IMR-90 (cell line): ENCODE measurements at regions not wholly inside any gene's neighbourhood (a gene's known extent, or its start where the extent isn't known, plus 50 kb on each side); places are given as distances from the start of the nearest gene placed in this dataset.

Experiments
- ATAC-seq: fragments of 200-7000 bp; cut with Tn5 transposase; 2 replicates; pipeline ENCODE4 v1.9.1; 2020; ENCODE audit warnings: low read depth, mild to moderate bottlenecking, moderate library complexity
- BruUV-seq: library from RNA; stranded (reverse); fragments of 400-500 nt; replicated peaks from 2 replicates; lab custom pipeline; 2021; lab: Mats Ljungman, UMichigan
- CTCF ChIA-PET: fragments of 300-600 bp; formaldehyde crosslinking; extraction: SDS; loops from one replicate; lab custom pipeline; 2021; ENCODE audit warnings: antibody characterized with exemption; lab: Yijun Ruan, JAX
- POLR2A ChIA-PET: fragments of 300-600 bp; sonication (Branson Sonifier 250); formaldehyde crosslinking; loops from one replicate; lab custom pipeline; 2022; ENCODE audit warnings: antibody characterized with exemption; ENCODE audit not compliant: unreplicated experiment; lab: Charles Lee
- DNase-seq: peaks from one replicate; pipeline ENCODE4 v3.0.0; 2013
- H2AFZ ChIP-seq: replicated peaks from 2 replicates; pipeline ENCODE3; 2013; ENCODE audit warnings: low read length, mild to moderate bottlenecking; ENCODE audit not compliant: poor library complexity
- H2AK5ac ChIP-seq: 2 replicates; pipeline ENCODE4 v1.6.1; 2013; ENCODE audit warnings: low read depth, low read length, inconsistent platforms
- H2AK9ac ChIP-seq: replicated peaks from 2 replicates; pipeline ENCODE3; 2013; ENCODE audit warnings: mild to moderate bottlenecking, low read depth, low read length, moderate library complexity; ENCODE audit not compliant: poor library complexity
- H2BK120ac ChIP-seq: 2 replicates; pipeline ENCODE4 v1.6.1; 2013; ENCODE audit warnings: low read depth, low read length, inconsistent platforms
- H2BK15ac ChIP-seq: 3 replicates; pipeline ENCODE4 v1.6.1; 2013; ENCODE audit warnings: low read depth, low read length, inconsistent platforms
- H2BK20ac ChIP-seq: 2 replicates; pipeline ENCODE4 v1.6.1; 2013; ENCODE audit warnings: low read depth, mild to moderate bottlenecking, inconsistent platforms, low read length, moderate library complexity
- H2BK5ac ChIP-seq: 2 replicates; pipeline ENCODE4 v1.6.1; 2013; ENCODE audit warnings: mild to moderate bottlenecking, low read depth, low read length, inconsistent platforms; ENCODE audit not compliant: poor library complexity, severe bottlenecking
- H3K14ac ChIP-seq: replicated peaks from 2 replicates; pipeline ENCODE4 v1.6.1; 2013; ENCODE audit warnings: low read depth, low read length, inconsistent platforms
- H3K18ac ChIP-seq: 2 replicates; pipeline ENCODE4 v1.6.1; 2013; ENCODE audit warnings: low read depth, low read length, control low read depth
- H3K23ac ChIP-seq: 2 replicates; pipeline ENCODE4 v1.6.1; 2013; ENCODE audit warnings: low read depth, low read length, inconsistent platforms
- H3K27ac ChIP-seq: 2 replicates; pipeline ENCODE4 v1.5.1; 2013; ENCODE audit warnings: mild to moderate bottlenecking, control low read depth, low read length; ENCODE audit not compliant: insufficient read depth
- H3K27me3 ChIP-seq: 2 replicates; pipeline ENCODE4 v1.6.1; 2013; ENCODE audit warnings: low read length; ENCODE audit not compliant: control insufficient read depth, insufficient read depth
- H3K36me3 ChIP-seq: 2 replicates; pipeline ENCODE4 v1.6.1; 2013; ENCODE audit warnings: low read length, mixed read lengths; ENCODE audit not compliant: control insufficient read depth, insufficient read depth
- H3K4ac ChIP-seq: 2 replicates; pipeline ENCODE4 v1.6.1; 2013; ENCODE audit warnings: low read depth, low read length, inconsistent platforms
- H3K4me1 ChIP-seq: 2 replicates; pipeline ENCODE4 v1.6.1; 2013; ENCODE audit warnings: low read length, mixed read lengths; ENCODE audit not compliant: control insufficient read depth, insufficient read depth
- H3K4me2 ChIP-seq: 2 replicates; pipeline ENCODE4 v1.6.1; 2013; ENCODE audit warnings: low read depth, mild to moderate bottlenecking, control low read depth, low read length, moderate library complexity
- H3K4me3 ChIP-seq: 2 replicates; pipeline ENCODE4 v1.5.1; 2013; ENCODE audit warnings: low read depth, mild to moderate bottlenecking, control low read depth, low read length, moderate library complexity; ENCODE audit not compliant: insufficient read depth
- H3K56ac ChIP-seq: 2 replicates; pipeline ENCODE4 v1.6.1; 2013; ENCODE audit warnings: low read length, inconsistent platforms; ENCODE audit not compliant: insufficient read depth; ENCODE audit errors: extremely low read depth
- H3K79me1 ChIP-seq, 2 experiments: 2 replicates each; pipeline ENCODE4 v1.6.1; 2013; ENCODE audit warnings: low read length in 2 of 2, inconsistent platforms in 1 of 2, low read depth in 1 of 2
- H3K9ac ChIP-seq: 2 replicates; pipeline ENCODE4 v1.6.1; 2013; ENCODE audit warnings: low read depth, low read length, control low read depth
- H3K9me1 ChIP-seq: 2 replicates; pipeline ENCODE4 v1.6.1; 2013; ENCODE audit warnings: low read length, inconsistent platforms; ENCODE audit not compliant: insufficient read depth
- H3K9me3 ChIP-seq: 2 replicates; pipeline ENCODE4 v1.6.1; 2013; ENCODE audit warnings: low read length; ENCODE audit not compliant: control insufficient read depth, insufficient read depth
- H4K20me1 ChIP-seq: 2 replicates; pipeline ENCODE4 v1.6.1; 2013; ENCODE audit warnings: low read length, inconsistent platforms; ENCODE audit not compliant: insufficient read depth
- H4K5ac ChIP-seq: 2 replicates; pipeline ENCODE4 v1.6.1; 2013; ENCODE audit warnings: mild to moderate bottlenecking, low read depth, low read length, control low read depth
- H4K8ac ChIP-seq, 2 experiments: 2 replicates each; pipeline ENCODE4 v1.6.1; 2013; ENCODE audit warnings: low read depth in 2 of 2, low read length in 2 of 2, control low read depth in 1 of 2, inconsistent platforms in 1 of 2
- H4K91ac ChIP-seq: 2 replicates; pipeline ENCODE4 v1.6.1; 2013; ENCODE audit warnings: low read depth, low read length, inconsistent platforms; ENCODE audit not compliant: insufficient read depth
- BHLHE40 ChIP-seq: fragments of 150-350 bp; IDR thresholded peaks from 2 replicates; pipeline ENCODE4 v1.6.1; 2016; ENCODE audit warnings: mild to moderate bottlenecking, low read depth, low read length
- CEBPB ChIP-seq: IDR thresholded peaks from 2 replicates; pipeline ENCODE4 v1.6.1; 2012; ENCODE audit warnings: low read depth, low read length, improper control_type of control experiment
- CHD1 ChIP-seq: IDR thresholded peaks from 2 replicates; pipeline ENCODE4 v1.6.1; 2012; ENCODE audit warnings: low read depth, low read length, improper control_type of control experiment
- FOS ChIP-seq: fragments of 150-350 bp; IDR thresholded peaks from 2 replicates; pipeline ENCODE4 v1.6.1; 2016; ENCODE audit warnings: low read depth, low read length
- MAFK ChIP-seq: IDR thresholded peaks from 2 replicates; pipeline ENCODE4 v1.6.1; 2012; ENCODE audit warnings: low read depth, low read length, improper control_type of control experiment
- MAZ ChIP-seq: IDR thresholded peaks from 2 replicates; pipeline ENCODE4 v1.6.1; 2012; ENCODE audit warnings: low read depth, mild to moderate bottlenecking, low read length, improper control_type of control experiment, moderate library complexity, borderline replicate concordance
- MXI1 ChIP-seq: IDR thresholded peaks from 2 replicates; pipeline ENCODE4 v1.6.1; 2012; ENCODE audit warnings: low read depth, mild to moderate bottlenecking, low read length, moderate library complexity, borderline replicate concordance
- NFE2L2 ChIP-seq: fragments of 150-350 bp; IDR thresholded peaks from 2 replicates; pipeline ENCODE4 v1.6.1; 2016; ENCODE audit warnings: low read depth, mild to moderate bottlenecking, low read length
- POLR2A ChIP-seq: IDR thresholded peaks from 2 replicates; pipeline ENCODE4 v1.6.1; 2012; ENCODE audit warnings: mild to moderate bottlenecking, low read depth, low read length
- RAD21 ChIP-seq: IDR thresholded peaks from 2 replicates; pipeline ENCODE4 v1.6.1; 2012; ENCODE audit warnings: low read length, improper control_type of control experiment
- RCOR1 ChIP-seq: IDR thresholded peaks from 2 replicates; pipeline ENCODE4 v1.6.1; 2012; ENCODE audit warnings: mild to moderate bottlenecking, low read length, improper control_type of control experiment; ENCODE audit not compliant: insufficient replicate concordance
- RFX5 ChIP-seq: IDR thresholded peaks from 2 replicates; pipeline ENCODE4 v1.8.0; 2012; ENCODE audit warnings: low read depth, mild to moderate bottlenecking, low read length, moderate library complexity
- SMC3 ChIP-seq: fragments of 150-350 bp; IDR thresholded peaks from 2 replicates; pipeline ENCODE4 v1.6.1; 2016; ENCODE audit warnings: low read depth, mild to moderate bottlenecking, antibody characterized with exemption, low read length, moderate library complexity
- WGBS, 2 experiments: methylation state at CpG; one replicate each; pipeline versions ENCODE4 v1.1.5 to v1.1.7; 2013; ENCODE audit warnings: missing lambda C conversion rate in 2 of 2; ENCODE audit not compliant: insufficient read length in 1 of 2; ENCODE audit errors: extremely low coverage in 2 of 2; 5-methylcytosine and 5-hydroxymethylcytosine counted together
- dilution Hi-C: fragments of 300-500 bp; cut with HindIII; formaldehyde crosslinking; loops from one replicate; pipeline ENCODE4 v1.14.3; 2018; ENCODE audit warnings: low sequenced_read_pairs; ENCODE audit not compliant: unreplicated experiment
- in situ Hi-C: fragments of 300-500 bp; cut with MboI; formaldehyde crosslinking; loops from 3 replicates; pipeline ENCODE4 v1.14.3; 2019; ENCODE audit warnings: low sequenced_read_pairs, inconsistent platforms, mixed read lengths
- intact Hi-C: fragments of 100-400 bp; cut with micrococcal nuclease; formaldehyde crosslinking; loops from 2 replicates; pipeline ENCODE4 v1.10.0; 2022
- TF ChIP-seq, protein P1 (sequence below): conservative IDR thresholded peaks from 2 replicates; pipeline ENCODE4 v1.5.1; 2012; ENCODE audit warnings: mild to moderate bottlenecking, low read depth, low read length, improper control_type of control experiment
- TF ChIP-seq, protein P2 (sequence below): fragments of 150-350 bp; IDR thresholded peaks from 2 replicates; pipeline ENCODE4 v1.6.1; 2016; ENCODE audit warnings: low read depth, mild to moderate bottlenecking, low read length, moderate library complexity, borderline replicate concordance
- TF ChIP-seq, protein P3 (sequence below): fragments of 150-350 bp; IDR thresholded peaks from 2 replicates; pipeline ENCODE4 v1.6.1; 2017; ENCODE audit warnings: mild to moderate bottlenecking, antibody characterized with exemption, low read length, low read depth

DNA sequence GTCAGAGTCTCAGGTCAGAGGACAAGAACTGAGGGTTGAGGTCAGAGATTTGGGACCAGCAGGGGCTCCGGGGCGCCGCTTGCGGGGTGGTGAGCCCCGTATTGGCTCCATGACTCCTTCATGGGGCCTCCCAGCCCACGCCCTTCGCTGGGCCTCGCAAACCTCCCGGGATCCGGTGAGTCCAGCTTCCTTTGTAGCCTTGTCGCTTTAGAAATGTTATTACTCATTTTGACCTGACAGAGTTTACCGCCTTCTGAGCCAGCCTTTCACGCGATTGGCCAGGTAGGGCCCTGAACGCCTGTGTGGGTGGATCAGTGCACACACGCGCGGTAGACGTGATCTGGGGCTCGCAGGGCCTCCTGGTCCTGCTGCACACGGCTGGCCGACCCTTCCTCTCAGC is 181.1 kb downstream of the ERMARD start:
- ChIA-PET CTCF (interaction anchor here (0.9 kb wide), 1 partner anchor 10 kb away, joined by 3 read pairs; no protein-coding TSS in a partner anchor), POLR2A (no interaction called here)
- Histone ChIP-seq H3K4me2 (no peak overlapping the region), H3K14ac (no peak overlapping the region), H3K18ac (no peak overlapping the region), H3K36me3 (no peaks in the 10 kb centered on the region), H3K4me3 (no peak overlapping the region), H2AK9ac (no peak overlapping the region), H3K9ac (no peak overlapping the region), H2BK15ac (no peak overlapping the region), H4K5ac (no peak overlapping the region), H3K23ac (no peak overlapping the region), H3K56ac (no peak overlapping the region), H4K91ac (no peak overlapping the region), H2BK120ac (no peak overlapping the region), H4K8ac (no peak overlapping the region), H3K27ac (no peak overlapping the region), H2BK5ac (no peak overlapping the region), H2AFZ (no peak overlapping the region), H3K79me1 (no peaks in the 10 kb centered on the region), H2BK20ac (no peak overlapping the region), H3K9me3 (peaks cover 49% of the 10 kb centered on the region), H3K4me1 (no peaks in the 10 kb centered on the region), H2AK5ac (no peak overlapping the region), H3K9me1 (no peaks in the 10 kb centered on the region), H3K4ac (no peak overlapping the region), H3K27me3 (no peaks in the 10 kb centered on the region), H4K20me1 (no peaks in the 10 kb centered on the region)
- no peak for TF ChIP-seq FOS
- TF ChIP-seq RAD21 = no peak
- TF ChIP-seq NFE2L2 = no peak
- TF ChIP-seq CEBPB = no peak
- TF ChIP-seq MXI1 = no peak
- no peak for TF ChIP-seq RCOR1
- no peak for TF ChIP-seq MAZ
- TF ChIP-seq POLR2A = no peak
- TF ChIP-seq RFX5 = no peak
- TF ChIP-seq, protein P1, sequence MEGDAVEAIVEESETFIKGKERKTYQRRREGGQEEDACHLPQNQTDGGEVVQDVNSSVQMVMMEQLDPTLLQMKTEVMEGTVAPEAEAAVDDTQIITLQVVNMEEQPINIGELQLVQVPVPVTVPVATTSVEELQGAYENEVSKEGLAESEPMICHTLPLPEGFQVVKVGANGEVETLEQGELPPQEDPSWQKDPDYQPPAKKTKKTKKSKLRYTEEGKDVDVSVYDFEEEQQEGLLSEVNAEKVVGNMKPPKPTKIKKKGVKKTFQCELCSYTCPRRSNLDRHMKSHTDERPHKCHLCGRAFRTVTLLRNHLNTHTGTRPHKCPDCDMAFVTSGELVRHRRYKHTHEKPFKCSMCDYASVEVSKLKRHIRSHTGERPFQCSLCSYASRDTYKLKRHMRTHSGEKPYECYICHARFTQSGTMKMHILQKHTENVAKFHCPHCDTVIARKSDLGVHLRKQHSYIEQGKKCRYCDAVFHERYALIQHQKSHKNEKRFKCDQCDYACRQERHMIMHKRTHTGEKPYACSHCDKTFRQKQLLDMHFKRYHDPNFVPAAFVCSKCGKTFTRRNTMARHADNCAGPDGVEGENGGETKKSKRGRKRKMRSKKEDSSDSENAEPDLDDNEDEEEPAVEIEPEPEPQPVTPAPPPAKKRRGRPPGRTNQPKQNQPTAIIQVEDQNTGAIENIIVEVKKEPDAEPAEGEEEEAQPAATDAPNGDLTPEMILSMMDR = no peak
- TF ChIP-seq, protein P2, sequence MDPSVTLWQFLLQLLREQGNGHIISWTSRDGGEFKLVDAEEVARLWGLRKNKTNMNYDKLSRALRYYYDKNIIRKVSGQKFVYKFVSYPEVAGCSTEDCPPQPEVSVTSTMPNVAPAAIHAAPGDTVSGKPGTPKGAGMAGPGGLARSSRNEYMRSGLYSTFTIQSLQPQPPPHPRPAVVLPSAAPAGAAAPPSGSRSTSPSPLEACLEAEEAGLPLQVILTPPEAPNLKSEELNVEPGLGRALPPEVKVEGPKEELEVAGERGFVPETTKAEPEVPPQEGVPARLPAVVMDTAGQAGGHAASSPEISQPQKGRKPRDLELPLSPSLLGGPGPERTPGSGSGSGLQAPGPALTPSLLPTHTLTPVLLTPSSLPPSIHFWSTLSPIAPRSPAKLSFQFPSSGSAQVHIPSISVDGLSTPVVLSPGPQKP = no peak
- TF ChIP-seq SMC3 = no peak
- no peak for TF ChIP-seq BHLHE40
- TF ChIP-seq, protein P3, sequence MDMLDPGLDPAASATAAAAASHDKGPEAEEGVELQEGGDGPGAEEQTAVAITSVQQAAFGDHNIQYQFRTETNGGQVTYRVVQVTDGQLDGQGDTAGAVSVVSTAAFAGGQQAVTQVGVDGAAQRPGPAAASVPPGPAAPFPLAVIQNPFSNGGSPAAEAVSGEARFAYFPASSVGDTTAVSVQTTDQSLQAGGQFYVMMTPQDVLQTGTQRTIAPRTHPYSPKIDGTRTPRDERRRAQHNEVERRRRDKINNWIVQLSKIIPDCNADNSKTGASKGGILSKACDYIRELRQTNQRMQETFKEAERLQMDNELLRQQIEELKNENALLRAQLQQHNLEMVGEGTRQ = no peak
- TF ChIP-seq CHD1 = no peak
- TF ChIP-seq MAFK = no peak
- DNase-seq = no peak
- dilution Hi-C loops = no loop called here
- intact Hi-C loops = no loop called here
- BruUV-seq = no TSS peak
- in situ Hi-C loops = no loop called here
- WGBS, 2 experiments = 58% methylated on average over 5 of the region's 22 CpGs; no CpG with 5 or more reads in 1 of the 2 experiments
- no peak for ATAC-seq
